PC-9 (cell line): ENCODE measurements at regions not wholly inside any gene's neighbourhood (a gene's known extent, or its start where the extent isn't known, plus 50 kb on each side); places are given as distances from the start of the nearest gene placed in this dataset.

Experiments
- BruUV-seq: library from RNA; stranded (reverse); fragments of 400-500 nt; replicated peaks from 2 replicates; lab custom pipeline; 2021; lab: Mats Ljungman, UMichigan
- CTCF ChIA-PET: fragments of 300-600 bp; sonication (Branson Sonifier 250); formaldehyde crosslinking; loops from one replicate; lab custom pipeline; 2022; ENCODE audit warnings: antibody characterized with exemption; lab: Charles Lee
- POLR2A ChIA-PET: fragments of 300-600 bp; sonication (Branson Sonifier 250); formaldehyde crosslinking; loops from one replicate; lab custom pipeline; 2022; ENCODE audit warnings: antibody characterized with exemption; ENCODE audit not compliant: unreplicated experiment; lab: Charles Lee
- DNase-seq, 2 experiments: peaks; one replicate each; pipeline versions ENCODE4 v3.0.0 to v3.0.0-alpha.2; 2015 to 2022; ENCODE audit warnings: mixed read lengths in 1 of 2
- H2AFZ ChIP-seq: fragments of 200-600 bp; sonication (generic); 2 replicates; pipeline ENCODE4 v1.8.1; 2017; ENCODE audit warnings: antibody characterized with exemption
- H3F3A ChIP-seq: fragments of 200-600 bp; sonication (generic); 2 replicates; pipeline ENCODE4 v1.8.1; 2017; ENCODE audit warnings: antibody characterized with exemption, mild to moderate bottlenecking, low read depth; ENCODE audit not compliant: insufficient read depth
- H3K27ac ChIP-seq: fragments of 200-600 bp; sonication (generic); 2 replicates; pipeline ENCODE4 v1.6.1; 2016; ENCODE audit warnings: mixed run types
- H3K27me3 ChIP-seq: fragments of 200-600 bp; sonication (generic); 2 replicates; pipeline ENCODE4 v1.6.1; 2016; ENCODE audit warnings: low read depth, mixed run types; ENCODE audit not compliant: insufficient read depth
- H3K36me3 ChIP-seq: fragments of 200-600 bp; sonication (generic); 2 replicates; pipeline ENCODE4 v1.6.1; 2016; ENCODE audit warnings: low read depth, mixed run types
- H3K4me1 ChIP-seq: fragments of 200-600 bp; sonication (generic); replicated peaks from 2 replicates; pipeline ENCODE4 v1.6.1; 2016; ENCODE audit warnings: mixed run types; ENCODE audit not compliant: insufficient read depth
- H3K4me2 ChIP-seq: fragments of 200-600 bp; sonication (generic); 2 replicates; pipeline ENCODE4 v1.6.1; 2017; ENCODE audit warnings: mixed run types
- H3K4me3 ChIP-seq: fragments of 200-600 bp; sonication (generic); 2 replicates; pipeline ENCODE4 v1.6.1; 2016; ENCODE audit warnings: mixed run types
- H3K79me2 ChIP-seq: fragments of 200-600 bp; sonication (generic); 2 replicates; pipeline ENCODE4 v1.6.1; 2017; ENCODE audit warnings: low read depth, mixed run types
- H3K9me2 ChIP-seq: fragments of 200-600 bp; sonication (generic); 2 replicates; pipeline ENCODE4 v1.8.1; 2017; ENCODE audit warnings: mild to moderate bottlenecking; ENCODE audit not compliant: insufficient read depth
- H3K9me3 ChIP-seq: fragments of 200-600 bp; sonication (generic); 2 replicates; pipeline ENCODE4 v1.8.1; 2016; ENCODE audit warnings: low read depth; ENCODE audit not compliant: insufficient read depth
- H4K20me1 ChIP-seq: fragments of 200-600 bp; sonication (generic); 2 replicates; pipeline ENCODE4 v1.8.1; 2017; ENCODE audit not compliant: insufficient read depth
- EZH2 ChIP-seq: fragments of 200-600 bp; sonication (generic); IDR thresholded peaks from 2 replicates; pipeline ENCODE4 v1.8.0; 2017; ENCODE audit warnings: antibody characterized with exemption, low read depth
- intact Hi-C: fragments of 100-400 bp; cut with micrococcal nuclease; formaldehyde crosslinking; loops from one replicate; pipeline ENCODE4 v1.10.0; 2022; ENCODE audit not compliant: unreplicated experiment
- TF ChIP-seq, protein P1 (sequence below): fragments of 200-600 bp; sonication (generic); conservative IDR thresholded peaks from 2 replicates; pipeline ENCODE4 v1.6.1; 2017; ENCODE audit warnings: mixed run types, antibody characterized with exemption, mild to moderate bottlenecking, moderate library complexity

DNA sequence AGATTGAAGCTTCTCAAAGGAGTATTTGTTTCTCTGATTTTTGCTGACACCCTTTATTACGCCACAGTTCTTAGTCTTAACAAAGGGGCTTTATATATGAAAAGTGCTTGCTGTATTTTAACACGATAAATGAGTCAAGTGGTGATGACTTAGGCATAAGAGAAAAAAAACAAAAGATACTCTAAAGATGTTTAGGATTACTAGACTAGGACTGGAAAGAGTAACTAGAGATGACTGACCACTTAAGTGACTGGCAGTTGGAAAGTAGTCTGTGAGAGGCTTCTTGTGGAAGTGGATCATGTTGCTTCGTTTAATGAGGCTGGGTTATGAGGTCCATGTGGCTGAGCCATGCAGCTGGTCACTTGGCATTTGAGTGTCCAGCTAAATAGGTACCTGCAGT, 69.4 kb upstream of the ACTBL2 start:
- Histone ChIP-seq H3K4me3 (no peak overlapping the region), H3K4me2 (no peak overlapping the region), H3K4me1 (no peaks in the 10 kb centered on the region), H3K79me2 (no peaks in the 10 kb centered on the region), H3F3A (no peaks in the 10 kb centered on the region), H4K20me1 (no peaks in the 10 kb centered on the region), H2AFZ (peak overlapping the region; percentile 33; the same call in 1 of the 2 replicates), H3K36me3 (no peaks in the 10 kb centered on the region), H3K27ac (no peak overlapping the region), H3K27me3 (no peaks in the 10 kb centered on the region), H3K9me2 (no peaks in the 10 kb centered on the region), H3K9me3 (no peaks in the 10 kb centered on the region)
- TF ChIP-seq, protein P1, sequence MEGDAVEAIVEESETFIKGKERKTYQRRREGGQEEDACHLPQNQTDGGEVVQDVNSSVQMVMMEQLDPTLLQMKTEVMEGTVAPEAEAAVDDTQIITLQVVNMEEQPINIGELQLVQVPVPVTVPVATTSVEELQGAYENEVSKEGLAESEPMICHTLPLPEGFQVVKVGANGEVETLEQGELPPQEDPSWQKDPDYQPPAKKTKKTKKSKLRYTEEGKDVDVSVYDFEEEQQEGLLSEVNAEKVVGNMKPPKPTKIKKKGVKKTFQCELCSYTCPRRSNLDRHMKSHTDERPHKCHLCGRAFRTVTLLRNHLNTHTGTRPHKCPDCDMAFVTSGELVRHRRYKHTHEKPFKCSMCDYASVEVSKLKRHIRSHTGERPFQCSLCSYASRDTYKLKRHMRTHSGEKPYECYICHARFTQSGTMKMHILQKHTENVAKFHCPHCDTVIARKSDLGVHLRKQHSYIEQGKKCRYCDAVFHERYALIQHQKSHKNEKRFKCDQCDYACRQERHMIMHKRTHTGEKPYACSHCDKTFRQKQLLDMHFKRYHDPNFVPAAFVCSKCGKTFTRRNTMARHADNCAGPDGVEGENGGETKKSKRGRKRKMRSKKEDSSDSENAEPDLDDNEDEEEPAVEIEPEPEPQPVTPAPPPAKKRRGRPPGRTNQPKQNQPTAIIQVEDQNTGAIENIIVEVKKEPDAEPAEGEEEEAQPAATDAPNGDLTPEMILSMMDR = no peak
- no peak for TF ChIP-seq EZH2
- intact Hi-C loops = no loop called here
- POLR2A ChIA-PET = no interaction called here
- BruUV-seq = no TSS peak
- DNase-seq = no peak
- CTCF ChIA-PET = no interaction called here

DNA sequence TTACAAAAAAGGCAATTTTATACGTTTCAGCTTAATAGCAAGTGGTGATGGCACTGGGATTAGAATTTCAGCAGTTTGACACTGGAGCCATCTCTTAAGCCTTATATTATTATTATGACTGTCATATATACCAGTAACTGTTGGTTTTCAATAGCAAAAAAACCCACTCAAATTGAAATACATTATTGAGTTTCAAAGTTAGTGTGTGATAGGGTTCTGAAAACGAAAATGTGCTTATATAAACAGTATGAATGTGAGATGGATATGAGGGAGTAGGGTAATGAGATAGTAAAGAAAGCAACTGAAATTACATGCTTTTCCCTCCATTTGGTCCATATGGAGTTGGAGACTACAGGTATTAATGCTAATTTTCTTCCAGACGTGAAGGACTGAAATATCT, 68.6 kb upstream of the ACTBL2 start:
- Histone ChIP-seq H3K4me1 (no peaks in the 10 kb centered on the region), H3K4me2 (no peak overlapping the region), H3K4me3 (no peak overlapping the region), H3K9me2 (no peaks in the 10 kb centered on the region), H3F3A (no peaks in the 10 kb centered on the region), H3K27ac (no peak overlapping the region), H3K9me3 (no peaks in the 10 kb centered on the region), H3K36me3 (no peaks in the 10 kb centered on the region), H3K27me3 (no peaks in the 10 kb centered on the region), H4K20me1 (no peaks in the 10 kb centered on the region), H3K79me2 (no peaks in the 10 kb centered on the region), H2AFZ (no peak overlapping the region)
- intact Hi-C loops = no loop called here
- DNase-seq = no peak
- TF ChIP-seq, protein P1 = no peak
- no peak for TF ChIP-seq EZH2
- ChIA-PET CTCF (no interaction called here), POLR2A (no interaction called here)
- no TSS peak for BruUV-seq

- CTCF ChIA-PET = no interaction called here
These were observed 67.5 kb upstream of the ACTBL2 start for GRCh38 chr5:57550132-57550531.

More at GRCh38 chr5:57550132-57550531, 67.5 kb upstream of the ACTBL2 start:
- no peaks in the 10 kb centered on the region for H3K9me3 ChIP-seq
- intact Hi-C loops = no loop called here
- no peak for DNase-seq
- POLR2A ChIA-PET = no interaction called here
- H3K79me2 ChIP-seq = no peaks in the 10 kb centered on the region
- no peak overlapping the region for H3K4me2 ChIP-seq
- H3K4me1 ChIP-seq = no peaks in the 10 kb centered on the region
- no peaks in the 10 kb centered on the region for H3F3A ChIP-seq
- no peaks in the 10 kb centered on the region for H3K9me2 ChIP-seq
- H2AFZ ChIP-seq = no peak overlapping the region
- no TSS peak for BruUV-seq
- no peaks in the 10 kb centered on the region for H4K20me1 ChIP-seq
- H3K36me3 ChIP-seq = no peaks in the 10 kb centered on the region
- no peaks in the 10 kb centered on the region for H3K27me3 ChIP-seq
- TF ChIP-seq, protein P1 = no peak
- TF ChIP-seq EZH2 = no peak
- no peak overlapping the region for H3K27ac ChIP-seq
- no peak overlapping the region for H3K4me3 ChIP-seq
